Adipose tissue (tissue), 3 donors: ENCODE measurements at regions not wholly inside any gene's neighbourhood (a gene's known extent, or its start where the extent isn't known, plus 50 kb on each side); places are given as distances from the start of the nearest gene placed in this dataset.
"Not testable (repeated sequence)": the region's sequence is repeated elsewhere in the genome, so short reads cannot be mapped to it uniquely, and the experiment has no call there.

Experiments used
- H3K27ac ChIP-seq: one replicate; pipeline ENCODE4 v1.5.1; 2013; ENCODE audit warnings: low read depth, low read length
- WGBS, 3 donors: extraction: QIAGEN DNeasy Blood & Tissue Kit; methylation state at CpG; one replicate each; pipeline ENCODE4 v1.1.7; 2013; 5-methylcytosine and 5-hydroxymethylcytosine counted together
- donor health status: healthy with polysubstance abuse.
- donor health status: Bipolar disorder and iron deficiency.
- donor health status: healthy.

DNA sequence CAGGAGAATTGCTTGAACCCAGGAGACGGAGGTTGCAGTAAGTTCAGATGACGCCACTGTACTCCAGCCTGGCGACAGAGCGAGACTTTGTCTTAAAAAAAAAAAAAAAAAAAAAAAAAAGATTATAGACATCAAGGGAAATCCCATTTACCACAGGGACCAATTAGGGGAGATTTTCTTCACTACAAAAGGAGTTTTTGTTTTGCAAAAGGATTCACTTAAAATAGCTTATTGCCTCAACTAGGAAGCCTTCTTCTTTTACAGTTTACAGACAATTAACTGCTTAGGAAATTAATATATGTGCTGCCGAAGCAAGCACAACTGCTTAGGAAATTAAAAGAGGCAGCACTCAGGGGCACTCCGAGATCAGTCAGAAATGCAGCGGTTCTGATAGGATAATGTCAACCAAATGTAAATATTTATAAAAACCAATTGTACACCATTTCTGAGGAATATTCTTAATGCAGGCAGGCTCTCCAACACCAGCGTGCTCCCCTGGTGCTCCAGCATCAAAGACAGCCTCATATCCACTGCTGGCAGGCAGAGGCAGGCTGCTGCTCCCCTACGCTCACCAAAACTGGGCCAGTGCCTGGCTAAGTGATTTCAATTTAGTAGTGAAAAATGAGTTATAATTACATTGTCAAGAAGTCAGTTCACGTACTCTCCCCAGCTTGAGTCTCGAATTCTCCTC, 107.9 kb upstream of the RAB4A start:
- H3K27ac ChIP-seq, result no peak overlapping the region
- WGBS, 3 donors, result 91 to 94% (median 93%) methylated on average over 11 of the region's 11 CpGs

DNA sequence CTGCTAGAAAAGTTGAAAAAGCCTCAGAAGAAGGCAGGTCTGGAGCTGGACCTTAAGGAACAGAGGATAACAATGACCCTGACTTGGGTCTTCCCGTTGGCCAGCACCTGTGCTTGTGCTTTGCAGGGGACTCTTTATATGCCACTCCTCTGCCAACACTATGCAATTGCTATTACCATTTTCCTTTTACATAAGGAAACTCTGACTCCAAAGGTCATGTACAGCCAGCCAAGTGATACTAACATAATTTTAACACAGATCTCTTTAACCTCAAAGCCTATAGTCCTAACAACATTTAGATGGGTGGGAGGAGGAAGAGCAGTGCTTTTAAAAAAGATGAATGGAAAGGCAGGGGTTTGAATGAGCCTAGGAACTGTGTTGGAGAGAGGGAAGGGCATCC, 106.6 kb upstream of the RAB4A start:
- H3K27ac ChIP-seq, result no peak overlapping the region
- WGBS, 3 donors, result 46 to 78% (median 73%) methylated on average over 1 of the region's 1 CpG

DNA sequence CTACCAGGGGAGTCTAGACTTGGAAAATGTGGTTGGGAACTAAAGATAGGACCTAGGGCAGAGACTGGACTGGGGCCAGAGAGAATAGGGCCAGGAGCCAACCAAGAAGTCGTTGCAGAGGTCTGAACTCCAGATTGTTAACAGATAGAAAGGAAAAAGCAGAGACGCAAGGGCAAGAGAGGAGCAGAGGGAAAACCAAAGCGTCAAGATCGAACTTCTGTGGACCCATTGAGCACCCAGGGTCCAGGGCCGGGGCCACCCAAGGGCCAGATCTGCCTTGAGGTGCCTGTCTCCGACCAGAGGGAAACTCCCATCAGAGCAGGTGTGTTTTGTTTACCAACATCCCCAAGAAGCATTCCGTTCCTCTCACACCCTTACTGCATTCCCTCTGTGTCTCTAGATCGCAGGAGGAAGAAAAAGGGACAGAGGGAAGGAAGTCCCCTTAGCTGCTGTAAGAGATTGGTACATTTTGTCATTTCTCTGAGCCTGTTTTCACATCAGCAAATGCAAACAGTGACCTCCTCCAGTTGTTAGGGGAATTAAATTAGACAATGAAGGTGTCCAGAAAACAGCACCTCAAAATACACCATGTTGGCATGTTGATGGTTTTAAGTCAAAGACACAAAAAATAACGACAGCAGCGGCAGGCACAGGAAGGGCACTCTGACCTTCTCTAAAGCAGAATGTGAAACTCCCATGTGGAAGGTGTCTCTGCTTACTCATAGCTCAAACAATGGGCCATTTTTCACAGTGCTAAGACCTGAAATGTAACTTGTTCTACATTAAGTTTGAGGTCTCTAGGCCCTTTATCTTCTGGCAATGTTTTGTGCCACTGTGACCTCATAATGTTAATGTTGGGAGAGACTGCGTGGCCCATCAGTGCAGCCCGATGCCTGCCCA, 105.8 kb upstream of the RAB4A start:
- H3K27ac ChIP-seq, result no peak overlapping the region
- 51 to 69% (median 64%) methylated on average over 12 of the region's 12 CpGs for WGBS, 3 donors

DNA sequence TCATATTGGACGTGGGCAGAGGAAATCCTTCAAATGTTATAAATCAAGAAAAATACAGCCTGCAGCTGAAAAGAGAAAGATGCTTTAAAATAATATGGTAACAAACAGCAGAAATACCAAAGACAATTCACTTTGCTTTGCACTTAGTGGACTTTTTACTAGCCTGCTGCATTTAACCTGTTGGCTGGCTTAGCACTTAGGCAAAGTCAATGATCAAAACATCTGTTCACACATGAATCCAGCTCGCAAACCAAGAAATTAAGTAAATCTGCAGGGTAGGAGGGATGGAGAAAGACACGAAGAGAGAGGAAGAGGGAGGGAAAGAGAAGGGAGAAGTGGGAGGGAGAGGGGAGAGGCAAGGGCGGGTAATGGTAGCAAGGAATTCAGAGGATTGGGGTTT, 103.6 kb upstream of the RAB4A start:
- 75 to 78% (median 76%) methylated on average over 4 of the region's 4 CpGs for WGBS, 3 donors
- H3K27ac ChIP-seq, result no peak overlapping the region

DNA sequence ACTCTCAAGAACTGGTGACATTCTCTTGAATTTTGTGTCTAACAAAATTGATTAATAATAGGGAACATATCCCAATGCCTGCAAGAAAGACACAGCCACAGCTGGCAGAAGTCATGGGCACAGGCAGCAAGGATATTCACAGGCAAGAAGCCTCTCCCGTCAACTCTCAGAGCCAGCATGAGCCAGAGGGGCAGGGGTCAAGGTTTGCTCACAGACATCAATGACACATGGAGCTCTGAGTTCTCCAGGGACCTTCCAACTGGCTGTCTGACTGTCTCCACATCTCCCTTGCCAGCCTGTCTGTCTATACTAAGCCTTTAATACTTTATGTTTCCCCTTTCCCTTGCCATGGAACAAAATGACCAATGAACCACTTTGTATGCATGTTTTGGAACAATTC, 101.5 kb upstream of the RAB4A start:
- 62 to 82% (median 67%) methylated on average over 1 of the region's 1 CpG for WGBS, 3 donors
- H3K27ac ChIP-seq, result no peak overlapping the region

DNA sequence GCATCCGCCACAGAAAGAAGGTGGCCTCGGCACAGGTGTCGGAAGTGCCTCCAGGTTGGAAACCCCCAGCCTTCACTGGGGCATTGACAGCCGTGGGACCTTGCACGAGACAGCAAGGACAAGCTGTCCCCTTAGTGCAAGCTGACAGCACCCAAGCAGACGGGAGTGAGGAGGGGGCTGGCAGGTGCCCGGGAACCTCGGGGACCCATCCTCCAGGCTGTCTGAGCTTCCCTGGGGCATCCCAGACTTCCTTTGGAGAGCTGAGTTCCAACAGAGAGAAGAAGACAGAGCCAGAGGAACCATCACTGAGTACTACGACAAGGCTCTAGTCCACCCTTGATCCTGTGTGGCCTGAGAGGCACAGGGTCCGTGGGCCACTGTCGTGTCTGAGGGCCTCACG, 100.6 kb upstream of the RAB4A start:
- WGBS, 3 donors, result 82 to 97% (median 85%) methylated on average over 11 to 12 of the region's 12 CpGs
- no peak overlapping the region for H3K27ac ChIP-seq

DNA sequence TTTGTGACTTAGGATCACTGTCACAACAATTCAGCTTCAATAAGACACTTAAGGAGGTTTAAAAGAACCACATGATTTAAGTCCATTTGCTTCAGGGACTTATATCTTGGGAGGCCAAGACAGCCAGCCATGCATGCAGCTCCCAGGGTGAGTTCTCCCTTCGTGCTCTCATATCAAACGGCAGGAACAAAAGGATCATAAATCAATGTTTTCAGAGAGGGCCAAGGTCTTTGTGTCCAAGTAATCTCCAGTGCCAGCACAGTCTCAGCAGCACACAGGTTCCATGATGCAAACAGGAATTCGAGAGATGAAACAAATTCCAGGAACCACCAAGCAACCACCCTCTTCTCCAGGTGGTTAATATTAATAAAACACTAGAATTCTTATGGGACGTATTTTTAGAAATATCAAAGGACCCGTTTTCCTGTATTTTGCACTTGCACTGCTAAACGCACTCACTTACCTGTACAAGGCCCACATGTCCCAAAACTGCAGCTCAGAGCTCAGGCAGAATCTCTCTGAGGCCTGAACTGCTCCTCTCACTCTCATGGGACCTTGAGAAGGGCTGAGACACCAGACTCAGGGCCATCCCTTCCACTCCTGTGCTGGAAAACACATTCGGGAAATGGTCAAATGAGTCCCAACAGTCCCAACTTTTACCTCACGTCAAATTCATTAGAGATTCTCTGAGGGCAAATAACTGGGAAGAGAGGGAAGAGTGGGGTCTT, 100.0 kb upstream of the RAB4A start:
- WGBS, 3 donors, result 56 to 85% (median 74%) methylated on average over 8 of the region's 8 CpGs
- no peak overlapping the region for H3K27ac ChIP-seq

DNA sequence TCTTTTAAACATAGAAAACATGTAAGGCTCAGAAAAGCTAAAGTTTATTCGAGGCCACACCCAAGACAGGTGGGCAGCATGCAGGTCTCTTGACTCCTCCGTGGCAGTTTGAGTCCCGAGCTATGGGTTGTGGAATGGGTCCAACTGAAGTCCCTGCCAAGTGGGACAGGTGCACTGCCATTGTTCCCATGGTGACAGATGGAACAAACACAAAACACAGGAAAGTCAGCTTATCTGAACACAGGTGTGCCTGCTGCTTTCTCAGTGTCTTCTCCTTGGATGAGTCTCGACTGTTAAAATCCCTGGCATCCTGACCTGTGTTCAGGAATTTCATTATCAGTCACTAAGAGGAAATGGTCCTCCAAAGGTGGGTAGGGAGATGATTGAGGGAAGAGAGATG, 99.0 kb upstream of the RAB4A start:
- no peak overlapping the region for H3K27ac ChIP-seq
- 27 to 73% (median 72%) methylated on average over 4 of the region's 4 CpGs for WGBS, 3 donors

DNA sequence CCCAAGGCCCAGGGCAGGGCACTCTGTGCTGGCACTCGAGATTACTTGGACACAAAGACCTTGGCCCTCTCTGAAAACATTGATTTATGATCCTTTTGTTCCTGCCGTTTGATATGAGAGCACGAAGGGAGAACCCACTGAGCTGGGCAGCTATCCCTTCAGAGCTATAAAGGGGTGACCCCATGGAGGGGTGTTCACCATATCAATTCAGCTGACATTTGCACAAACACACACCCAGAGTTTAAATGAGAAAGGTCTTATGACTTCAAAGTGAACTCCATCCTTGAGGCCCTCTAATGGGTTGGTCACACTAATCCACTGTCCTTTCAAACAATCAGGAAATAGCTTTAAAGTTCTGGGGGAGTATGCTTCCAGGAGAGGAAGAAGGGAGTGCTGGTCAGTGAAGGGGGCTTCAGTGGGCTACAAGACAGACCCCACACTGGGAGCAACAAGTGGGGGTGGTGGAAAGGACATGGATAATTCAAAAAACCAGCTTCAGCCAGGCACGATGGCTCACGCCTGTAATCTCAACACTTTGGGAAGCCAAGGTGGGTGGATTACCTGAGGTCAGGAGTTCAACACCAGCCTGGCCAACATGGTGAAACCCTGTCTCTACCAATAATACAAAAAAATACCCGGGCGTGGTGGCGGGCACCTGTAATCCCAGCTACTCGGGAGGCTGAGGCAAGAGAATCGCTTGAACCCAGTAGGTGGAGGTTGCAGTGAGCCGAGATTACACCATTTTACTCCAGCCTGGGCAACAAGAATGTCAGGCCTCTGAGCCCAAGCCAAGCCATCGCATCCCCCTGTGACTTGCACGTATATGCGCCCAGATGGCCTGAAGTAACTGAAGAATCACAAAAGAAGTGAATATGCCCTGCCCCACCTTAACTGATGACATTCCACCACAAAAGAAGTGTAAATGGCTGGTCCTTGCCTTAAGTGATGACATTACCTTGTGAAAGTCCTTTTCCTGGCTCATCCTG, 97.1 kb upstream of the RAB4A start:
- H3K27ac ChIP-seq, result not testable (repeated sequence)
- 79 to 91% (median 91%) methylated on average over 14 of the region's 14 CpGs for WGBS, 3 donors

DNA sequence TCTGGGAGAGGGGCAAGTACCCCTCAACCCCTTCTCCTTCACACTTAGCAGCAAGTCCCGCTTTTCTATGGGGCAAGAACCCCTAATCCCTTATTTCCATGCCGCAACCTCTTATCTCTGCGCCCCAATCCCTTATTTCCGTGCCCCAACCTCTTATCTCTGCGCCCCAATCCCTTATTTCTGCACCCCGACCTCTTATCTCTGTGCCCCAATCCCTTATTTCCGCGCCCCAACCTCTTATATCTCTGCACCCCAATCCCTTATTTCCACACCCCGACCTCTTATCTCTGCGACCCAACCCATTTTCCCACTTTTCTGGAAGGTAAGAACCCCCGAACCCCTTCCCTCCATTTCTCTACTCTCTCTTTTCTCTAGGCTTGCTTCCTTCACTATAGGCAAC, 95.6 kb upstream of the RAB4A start:
- WGBS, 3 donors, result 84 to 91% (median 87%) methylated on average over 11 of the region's 11 CpGs

DNA sequence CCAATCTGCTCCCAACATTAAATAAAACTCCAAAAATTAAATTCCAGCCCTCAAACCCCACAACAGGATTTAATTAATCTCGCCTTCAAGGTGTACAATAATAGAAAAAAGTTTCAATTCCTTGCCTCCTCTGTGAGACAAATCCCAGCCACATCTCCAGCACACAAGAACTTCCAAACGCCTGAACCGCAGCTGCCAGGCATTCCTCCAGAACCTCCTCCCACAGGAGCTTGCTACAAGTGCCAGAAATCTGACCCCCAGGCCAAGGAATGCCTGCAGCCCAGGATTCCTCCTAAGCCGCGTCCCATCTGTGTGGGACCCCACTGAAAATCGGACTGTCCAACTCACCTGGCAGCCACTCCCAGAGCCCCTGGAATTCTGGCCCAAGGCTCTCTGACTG, 94.5 kb upstream of the RAB4A start:
- WGBS, 3 donors, result 57 to 76% (median 73%) methylated on average over 6 of the region's 6 CpGs

More for the DNA sequence above, 95.6 kb upstream of the RAB4A start:
- not testable (repeated sequence) for H3K27ac ChIP-seq

DNA sequence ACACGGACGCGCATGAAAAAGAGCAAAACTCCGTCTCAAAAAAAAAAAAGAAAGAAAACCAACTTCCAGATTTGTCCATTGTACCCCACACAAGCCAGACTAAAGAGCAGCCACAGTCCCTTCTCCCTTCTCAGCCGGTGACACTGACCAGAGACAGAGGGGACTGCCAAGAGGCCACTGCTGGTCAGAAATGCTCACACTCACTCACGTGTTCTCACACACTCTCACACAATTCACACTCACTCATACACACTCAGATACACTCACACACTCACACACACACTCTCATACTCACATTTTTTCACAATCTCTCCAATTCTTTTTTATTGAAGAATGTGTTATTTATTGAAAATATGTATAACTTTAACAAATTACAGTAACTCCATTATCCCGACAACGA, 90.8 kb upstream of the RAB4A start:
- H3K27ac ChIP-seq, result no peak overlapping the region
- WGBS, 3 donors, result 82 to 92% (median 87%) methylated on average over 8 of the region's 8 CpGs

More for the DNA sequence above, 94.5 kb upstream of the RAB4A start:
- H3K27ac ChIP-seq, result not testable (repeated sequence)

DNA sequence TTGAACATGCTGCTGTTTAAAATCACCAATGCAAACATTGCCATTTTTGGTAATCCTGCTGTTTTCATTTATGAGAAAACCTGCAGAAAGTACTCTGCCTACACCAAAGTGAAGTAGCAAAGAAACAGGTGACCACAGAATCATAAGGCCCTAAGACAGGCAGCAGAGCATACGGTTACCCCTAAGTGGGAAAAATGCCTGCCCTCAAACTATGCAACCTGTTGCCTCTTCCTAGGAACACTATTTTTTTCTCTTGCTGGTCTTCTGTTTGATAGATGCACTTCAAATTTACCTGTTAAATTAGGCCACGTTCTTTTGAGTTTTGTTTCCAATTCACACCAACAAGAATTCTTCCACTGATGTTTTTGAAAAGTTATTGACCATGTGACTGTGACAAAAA, 89.5 kb upstream of the RAB4A start:
- no peak overlapping the region for H3K27ac ChIP-seq
- WGBS, 3 donors, result 88 to 97% (median 95%) methylated on average over 2 of the region's 2 CpGs

DNA sequence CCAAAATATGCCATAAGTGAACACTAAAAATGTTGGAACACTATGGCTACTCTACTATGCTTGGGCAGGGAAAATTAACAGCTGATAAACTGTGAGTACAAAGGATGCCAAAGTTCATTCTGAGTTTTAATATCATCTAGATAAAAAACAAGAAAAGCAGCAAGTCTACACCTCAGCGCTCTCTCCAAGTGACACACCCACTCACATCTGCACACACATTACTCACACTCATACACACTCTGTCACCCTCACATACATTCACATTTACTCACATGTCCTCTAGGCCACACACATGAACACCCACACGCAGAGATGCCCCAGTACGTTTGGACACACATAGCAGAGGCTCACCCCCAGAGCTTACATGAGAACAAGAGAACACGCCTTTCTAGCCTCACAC, 87.3 kb upstream of the RAB4A start:
- WGBS, 3 donors, result 72 to 96% (median 86%) methylated on average over 4 of the region's 4 CpGs
- no peak overlapping the region for H3K27ac ChIP-seq

DNA sequence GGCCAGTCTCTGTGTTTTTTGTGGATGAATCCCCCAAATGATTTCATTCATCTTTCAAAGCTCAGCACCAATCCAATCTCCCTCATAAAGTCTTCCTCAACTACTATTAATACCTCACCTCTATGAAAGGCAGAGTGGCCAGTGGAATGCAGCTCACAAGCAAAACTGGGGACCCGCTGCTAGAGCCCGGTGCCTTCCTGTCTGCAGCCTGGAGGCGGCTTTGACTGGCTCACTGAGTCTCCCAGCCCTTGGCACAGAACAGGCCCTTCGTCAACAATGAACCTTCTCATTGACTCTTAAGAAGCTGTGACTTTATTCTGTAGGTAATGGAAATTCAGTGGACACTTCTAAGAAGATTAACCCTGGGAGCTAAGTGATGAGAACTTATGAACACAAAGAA, 86.8 kb upstream of the RAB4A start:
- WGBS, 3 donors, result 81 to 90% (median 85%) methylated on average over 4 of the region's 4 CpGs
- H3K27ac ChIP-seq, result no peak overlapping the region

DNA sequence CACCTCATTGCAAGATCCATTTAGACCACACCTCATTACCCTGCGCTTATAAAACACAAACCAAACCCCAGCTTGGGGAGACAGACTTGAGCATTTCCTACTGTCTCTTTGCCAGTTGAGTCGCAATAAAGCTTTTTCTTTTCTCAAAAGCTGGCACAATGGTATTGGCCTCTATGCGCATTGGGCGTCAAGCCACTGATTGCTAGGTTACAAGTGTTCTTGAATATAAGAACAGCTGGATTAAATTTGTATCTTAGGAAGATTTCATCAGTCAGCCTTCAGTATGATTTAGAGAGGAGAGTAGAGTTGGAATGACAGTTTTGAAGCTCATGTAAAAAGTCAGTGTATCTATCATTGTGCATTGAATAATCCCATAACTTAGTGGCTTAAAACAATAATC, 84.9 kb upstream of the RAB4A start:
- H3K27ac ChIP-seq, result no peak overlapping the region
- WGBS, 3 donors, result 86 to 93% (median 86%) methylated on average over 4 of the region's 4 CpGs

DNA sequence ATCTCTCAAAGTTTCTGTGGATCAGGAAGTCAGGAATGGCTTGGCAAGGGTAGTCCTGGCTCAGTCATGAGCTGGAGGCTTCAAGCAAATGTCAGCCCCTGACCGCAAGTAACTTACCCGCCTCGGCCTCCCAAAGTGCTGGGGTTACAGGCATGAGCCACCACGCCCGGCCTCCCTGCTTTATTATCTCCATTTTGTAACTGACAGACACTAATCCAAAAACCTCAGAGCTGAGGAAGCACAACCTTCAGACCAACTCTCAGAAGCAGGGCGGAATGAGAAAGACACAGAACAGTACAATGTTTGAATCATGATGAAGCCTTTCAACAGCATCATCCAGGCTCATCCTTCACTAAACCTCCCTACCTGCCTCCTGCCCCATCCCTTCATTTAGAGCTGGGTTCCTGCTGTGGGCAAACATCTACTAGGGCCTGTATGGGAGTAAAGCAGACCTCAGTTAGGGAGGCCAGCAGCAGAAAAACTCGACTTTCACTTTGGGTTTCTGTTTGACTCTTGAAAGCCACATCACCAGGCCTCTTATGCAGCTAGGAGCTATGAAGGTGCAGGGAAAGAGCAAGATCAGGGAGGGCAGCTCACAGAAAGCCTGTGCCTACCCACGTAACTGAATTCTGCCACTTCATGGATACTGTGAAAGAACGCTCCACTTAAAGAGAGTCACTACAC, 84.4 kb upstream of the RAB4A start:
- WGBS, 3 donors, result 84 to 93% (median 90%) methylated on average over 9 of the region's 9 CpGs
- no peak overlapping the region for H3K27ac ChIP-seq
